B cell (primary cell): ENCODE measurements at regions not wholly inside any gene's neighbourhood (a gene's known extent, or its start where the extent isn't known, plus 50 kb on each side); places are given as distances from the start of the nearest gene placed in this dataset.

Experiments
- ATAC-seq: fragments of 200-7000 bp; cut with Tn5 transposase; one replicate; pipeline ENCODE4 v1.10.0; 2021; ENCODE audit warnings: low read depth, mild to moderate bottlenecking, moderate number of reproducible peaks, moderate library complexity
- CTCF ChIA-PET: fragments of 350-600 bp; sonication (Branson Sonifier 250); formaldehyde crosslinking; loops from one replicate; lab custom pipeline; 2021; ENCODE audit warnings: antibody characterized with exemption, inconsistent platforms; lab: Charles Lee
- POLR2A ChIA-PET: fragments of 350-600 bp; sonication (Branson Sonifier 250); formaldehyde crosslinking; loops from one replicate; lab custom pipeline; 2021; ENCODE audit warnings: antibody characterized with exemption; lab: Charles Lee
- DNase-seq: peaks from one replicate; pipeline ENCODE4 v3.0.0; 2013
- H2AFZ ChIP-seq: 2 replicates; pipeline ENCODE4 v1.6.1; 2012; ENCODE audit warnings: mild to moderate bottlenecking, low read depth, low read length; ENCODE audit not compliant: insufficient read depth, poor library complexity, severe bottlenecking
- H3K27ac ChIP-seq, 2 donors: 1 replicate in 1 of 2; 2 replicates in 1 of 2; pipeline ENCODE4 v1.5.1; 2012 to 2013; ENCODE audit warnings: low read length in 2 of 2, mild to moderate bottlenecking in 2 of 2, moderate library complexity in 1 of 2
- H3K27me3 ChIP-seq, 4 experiments: fragments of 200-600 bp in 1 of 4; sonication (generic) in 1 of 4; replicated peaks in 1 of 4; 1 replicate in 2 of 4; 2 replicates in 2 of 4; pipeline versions ENCODE4 v1.6.1 to v1.7.0; 2013 to 2016; ENCODE audit warnings: low read length in 3 of 4, mild to moderate bottlenecking in 2 of 4, mixed read lengths in 1 of 4, moderate library complexity in 1 of 4; ENCODE audit not compliant: insufficient read depth in 4 of 4, control insufficient read depth in 3 of 4; ENCODE audit errors: control extremely low read depth in 1 of 4
- H3K36me3 ChIP-seq, 2 experiments: replicated peaks in 1 of 2; 1 replicate in 1 of 2; 2 replicates in 1 of 2; pipeline versions ENCODE4 v1.6.1 to v1.7.1; 2013; ENCODE audit warnings: low read length in 1 of 2; ENCODE audit not compliant: insufficient read depth in 2 of 2, control insufficient read depth in 1 of 2; ENCODE audit errors: control extremely low read depth in 1 of 2, extremely low read depth in 1 of 2
- H3K4me1 ChIP-seq, 2 donors: fragments of 200-600 bp in 1 of 2; sonication (generic) in 1 of 2; 1 replicate in 1 of 2; 2 replicates in 1 of 2; pipeline versions ENCODE4 v1.5.1 to v1.6.1; 2013 to 2017; ENCODE audit warnings: low read length in 2 of 2; ENCODE audit not compliant: control insufficient read depth in 2 of 2, insufficient read depth in 2 of 2
- H3K4me2 ChIP-seq: replicated peaks from 2 replicates; pipeline ENCODE3; 2012; ENCODE audit warnings: mild to moderate bottlenecking, low read depth, low read length; ENCODE audit not compliant: poor library complexity, severe bottlenecking
- H3K4me3 ChIP-seq, 5 experiments: fragments of 200-600 bp in 1 of 5; sonication (generic) in 1 of 5; 1 replicate in 3 of 5; 2 replicates in 2 of 5; pipeline versions ENCODE4 v1.5.1 to v1.7.0; 2011 to 2016; ENCODE audit warnings: low read length in 4 of 5, mild to moderate bottlenecking in 4 of 5, low read depth in 2 of 5, control low read depth in 1 of 5, moderate library complexity in 1 of 5; ENCODE audit not compliant: insufficient read depth in 1 of 5; ENCODE audit errors: control extremely low read depth in 1 of 5, extremely low read depth in 1 of 5
- H3K79me2 ChIP-seq: fragments of 200-600 bp; sonication (generic); one replicate; pipeline ENCODE4 v1.6.0; 2016; ENCODE audit warnings: low read length; ENCODE audit not compliant: control insufficient read depth, insufficient read depth
- H3K9ac ChIP-seq: fragments of 200-600 bp; sonication (generic); 2 replicates; pipeline ENCODE4 v1.6.1; 2017; ENCODE audit warnings: mild to moderate bottlenecking, low read length, moderate library complexity
- H3K9me3 ChIP-seq, 3 donors: one replicate each; pipeline versions ENCODE4 v1.6.1 to v1.7.1; 2013; ENCODE audit warnings: low read length in 2 of 3; ENCODE audit not compliant: control insufficient read depth in 2 of 3, insufficient read depth in 1 of 3; ENCODE audit errors: control extremely low read depth in 1 of 3
- H4K20me1 ChIP-seq: 2 replicates; pipeline ENCODE4 v1.6.0; 2012; ENCODE audit warnings: mild to moderate bottlenecking, low read length; ENCODE audit not compliant: insufficient read depth, control insufficient read depth, poor library complexity, severe bottlenecking
- H3K27ac Mint-ChIP-seq: one replicate; pipeline ENCODE4 v1.8.0; 2021; ENCODE audit warnings: mixed read lengths
- H3K27me3 Mint-ChIP-seq: one replicate; pipeline ENCODE4 v1.8.0; 2021; ENCODE audit warnings: mixed read lengths
- H3K4me1 Mint-ChIP-seq: one replicate; pipeline ENCODE4 v1.8.0; 2021; ENCODE audit warnings: mixed read lengths
- H3K4me3 Mint-ChIP-seq: one replicate; pipeline ENCODE4 v1.8.0; 2021; ENCODE audit warnings: mixed read lengths
- H3K9me3 Mint-ChIP-seq: one replicate; pipeline ENCODE4 v1.8.0; 2022; ENCODE audit warnings: mixed read lengths; ENCODE audit not compliant: insufficient read depth
- EZH2 ChIP-seq: IDR thresholded peaks from 2 replicates; pipeline ENCODE4 v1.6.1; 2012; ENCODE audit warnings: borderline replicate concordance, low read depth, mild to moderate bottlenecking, moderate library complexity, low read length; ENCODE audit not compliant: insufficient read depth, poor library complexity, severe bottlenecking
- WGBS: methylation state at CpG from one replicate; pipeline ENCODE4 v1.1.5; 2013; ENCODE audit warnings: missing lambda C conversion rate; ENCODE audit not compliant: insufficient coverage; 5-methylcytosine and 5-hydroxymethylcytosine counted together
- intact Hi-C: fragments of 100-400 bp; cut with micrococcal nuclease; formaldehyde crosslinking; loops from one replicate; pipeline ENCODE4 v1.10.0; 2022
- TF ChIP-seq, protein P1 (sequence below): fragments of 200-600 bp; IDR thresholded peaks from one replicate; pipeline ENCODE4 v1.8.0; 2022; ENCODE audit warnings: antibody characterized with exemption, mild to moderate bottlenecking

DNA sequence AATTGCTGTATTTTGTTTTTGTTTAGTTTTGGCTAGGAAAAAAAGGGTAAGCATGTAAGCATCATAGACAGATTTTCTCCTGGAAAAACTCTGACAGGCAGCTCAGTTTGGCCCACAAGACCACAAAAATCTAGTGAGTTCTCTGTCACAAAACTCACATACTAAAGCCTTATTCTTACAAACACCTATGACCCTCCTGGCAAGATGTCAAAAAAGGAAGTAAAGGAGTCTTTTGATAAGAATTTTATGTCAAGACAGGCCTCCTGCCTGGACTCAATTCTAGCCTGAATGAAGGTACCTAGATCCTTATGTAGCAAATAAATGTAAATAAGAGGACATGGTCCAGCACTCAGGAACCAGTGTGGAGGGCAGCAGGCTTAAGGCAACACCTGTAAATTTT, 668.3 kb upstream of the ZNF385D start:
- no peaks in the 10 kb centered on the region for H3K9me3 Mint-ChIP-seq
- peaks cover 0 to 13% (median 0%) of the 10 kb centered on the region in 3 donors for H3K9me3 ChIP-seq
- no peaks in the 10 kb centered on the region for H3K27me3 ChIP-seq
- TF ChIP-seq, protein P1, sequence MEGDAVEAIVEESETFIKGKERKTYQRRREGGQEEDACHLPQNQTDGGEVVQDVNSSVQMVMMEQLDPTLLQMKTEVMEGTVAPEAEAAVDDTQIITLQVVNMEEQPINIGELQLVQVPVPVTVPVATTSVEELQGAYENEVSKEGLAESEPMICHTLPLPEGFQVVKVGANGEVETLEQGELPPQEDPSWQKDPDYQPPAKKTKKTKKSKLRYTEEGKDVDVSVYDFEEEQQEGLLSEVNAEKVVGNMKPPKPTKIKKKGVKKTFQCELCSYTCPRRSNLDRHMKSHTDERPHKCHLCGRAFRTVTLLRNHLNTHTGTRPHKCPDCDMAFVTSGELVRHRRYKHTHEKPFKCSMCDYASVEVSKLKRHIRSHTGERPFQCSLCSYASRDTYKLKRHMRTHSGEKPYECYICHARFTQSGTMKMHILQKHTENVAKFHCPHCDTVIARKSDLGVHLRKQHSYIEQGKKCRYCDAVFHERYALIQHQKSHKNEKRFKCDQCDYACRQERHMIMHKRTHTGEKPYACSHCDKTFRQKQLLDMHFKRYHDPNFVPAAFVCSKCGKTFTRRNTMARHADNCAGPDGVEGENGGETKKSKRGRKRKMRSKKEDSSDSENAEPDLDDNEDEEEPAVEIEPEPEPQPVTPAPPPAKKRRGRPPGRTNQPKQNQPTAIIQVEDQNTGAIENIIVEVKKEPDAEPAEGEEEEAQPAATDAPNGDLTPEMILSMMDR = no peak
- no peak for TF ChIP-seq EZH2
- H4K20me1 ChIP-seq = no peaks in the 10 kb centered on the region
- CTCF ChIA-PET = no interaction called here
- H3K27ac ChIP-seq = no peak overlapping the region
- POLR2A ChIA-PET = no interaction called here
- no peaks in the 10 kb centered on the region for H3K4me1 ChIP-seq
- H3K79me2 ChIP-seq = no peaks in the 10 kb centered on the region
- intact Hi-C loops = no loop called here
- H3K4me3 ChIP-seq = no peak overlapping the region
- no peaks in the 10 kb centered on the region for H3K27me3 Mint-ChIP-seq
- H3K27ac Mint-ChIP-seq = no peak overlapping the region
- no peak overlapping the region for H3K4me3 Mint-ChIP-seq
- H3K36me3 ChIP-seq = no peaks in the 10 kb centered on the region
- H3K4me1 Mint-ChIP-seq = no peaks in the 10 kb centered on the region
- ATAC-seq = no peak
- H2AFZ ChIP-seq = no peak overlapping the region
- H3K9ac ChIP-seq = no peak overlapping the region
- DNase-seq = no peak
- no peak overlapping the region for H3K4me2 ChIP-seq

DNA sequence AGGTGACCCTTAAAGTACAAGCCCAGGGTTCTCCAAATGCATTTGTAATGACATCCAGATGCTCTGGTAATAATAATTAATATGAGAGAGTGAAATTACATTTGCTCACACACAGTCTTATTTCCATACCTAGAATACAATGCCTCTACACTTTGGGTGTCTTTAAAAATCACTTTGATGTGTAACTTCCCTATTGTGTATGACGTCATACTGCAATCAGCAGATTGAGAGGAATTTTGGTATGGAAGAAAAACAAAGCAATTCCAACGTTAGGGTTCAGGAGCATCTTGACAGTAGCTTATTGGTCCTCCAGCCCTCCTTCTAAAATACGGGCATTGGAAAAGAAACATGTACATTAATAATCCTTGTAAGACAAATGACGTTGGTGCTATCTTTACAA, 670.6 kb upstream of the ZNF385D start:
- ATAC-seq = no peak
- H3K79me2 ChIP-seq = no peaks in the 10 kb centered on the region
- Mint-ChIP-seq H3K9me3 (no peaks in the 10 kb centered on the region), H3K4me3 (no peak overlapping the region), H3K27ac (no peak overlapping the region), H3K4me1 (no peaks in the 10 kb centered on the region), H3K27me3 (no peaks in the 10 kb centered on the region)
- no peak overlapping the region for H3K4me3 ChIP-seq
- CTCF ChIA-PET = no interaction called here
- no peaks in the 10 kb centered on the region for H3K36me3 ChIP-seq
- POLR2A ChIA-PET = no interaction called here
- H3K9me3 ChIP-seq = peaks cover 0 to 12% (median 0%) of the 10 kb centered on the region in 3 donors
- no peak overlapping the region for H3K9ac ChIP-seq
- no peaks in the 10 kb centered on the region for H4K20me1 ChIP-seq
- TF ChIP-seq, protein P1 = no peak
- TF ChIP-seq EZH2 = no peak
- no peak overlapping the region for H2AFZ ChIP-seq
- intact Hi-C loops = no loop called here
- no peak for DNase-seq
- no peaks in the 10 kb centered on the region for H3K27me3 ChIP-seq
- no peaks in the 10 kb centered on the region for H3K4me1 ChIP-seq
- no peak overlapping the region for H3K27ac ChIP-seq
- H3K4me2 ChIP-seq = no peak overlapping the region
- WGBS = no CpG with 5 or more reads among the region's 4 CpGs
